HG03521 (cell line): ENCODE measurements at regions not wholly inside any gene's neighbourhood (a gene's known extent, or its start where the extent isn't known, plus 50 kb on each side); places are given as distances from the start of the nearest gene placed in this dataset.

ENCODE experiments used
- ATAC-seq: cut with Tn5 transposase; IDR thresholded peaks from one replicate; pipeline ENCODE4 v1.9.1; 2021; ENCODE audit warnings: mild to moderate bottlenecking, moderate library complexity; ENCODE audit not compliant: unreplicated experiment

DNA sequence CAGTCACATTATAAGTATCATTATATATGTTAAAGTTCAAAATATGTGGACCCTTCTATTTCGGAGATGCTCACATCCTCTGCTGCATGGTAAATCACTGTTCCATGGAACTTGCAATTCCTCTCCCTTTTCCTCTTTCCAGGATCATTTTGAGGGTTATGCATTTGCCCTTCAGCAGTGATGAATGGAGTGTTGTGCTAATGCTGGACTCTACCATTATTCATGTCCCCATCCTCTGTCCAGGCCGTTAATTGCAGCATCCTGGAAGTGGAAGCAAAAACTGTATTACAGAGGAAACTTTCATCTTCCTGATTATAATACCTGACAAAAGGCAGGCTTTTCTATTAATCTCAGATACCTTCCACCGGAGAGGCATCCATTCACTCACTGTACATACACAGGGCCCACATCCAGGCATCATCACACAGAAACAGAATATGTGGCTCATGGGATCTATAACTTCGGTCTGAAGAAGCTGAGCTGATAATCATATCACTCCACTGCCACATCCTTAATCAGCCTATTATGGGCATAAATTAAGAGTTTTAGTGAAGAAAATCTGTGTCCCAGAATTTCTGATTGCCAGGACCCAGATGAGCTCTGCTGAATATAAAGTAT is 65.0 kb upstream of the ACO1 start:
- no peak for ATAC-seq

DNA sequence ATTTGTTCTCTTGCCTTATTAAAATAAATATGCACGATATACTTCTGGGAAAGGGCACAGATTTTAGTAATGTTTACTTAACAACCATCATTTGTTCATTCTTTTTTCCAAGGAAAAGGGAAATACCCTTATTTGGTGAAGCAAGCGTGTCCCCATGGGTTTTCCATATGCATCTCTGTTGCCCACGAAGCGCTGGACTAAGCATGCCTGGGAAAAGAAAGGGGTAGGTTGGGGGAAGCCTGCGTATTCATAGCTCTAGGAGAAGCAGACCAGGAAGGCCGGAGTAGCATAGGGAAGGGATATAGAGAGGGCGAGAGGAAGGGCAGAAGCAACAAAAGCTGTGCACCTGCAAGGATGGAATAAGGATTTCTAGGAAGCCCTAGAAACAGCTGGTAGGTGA is 61.8 kb upstream of the ACO1 start:
- ATAC-seq, result no peak

- no peak for ATAC-seq
These were observed 58.3 kb upstream of the ACO1 start for GRCh38 chr9:32326146-32326545.

DNA sequence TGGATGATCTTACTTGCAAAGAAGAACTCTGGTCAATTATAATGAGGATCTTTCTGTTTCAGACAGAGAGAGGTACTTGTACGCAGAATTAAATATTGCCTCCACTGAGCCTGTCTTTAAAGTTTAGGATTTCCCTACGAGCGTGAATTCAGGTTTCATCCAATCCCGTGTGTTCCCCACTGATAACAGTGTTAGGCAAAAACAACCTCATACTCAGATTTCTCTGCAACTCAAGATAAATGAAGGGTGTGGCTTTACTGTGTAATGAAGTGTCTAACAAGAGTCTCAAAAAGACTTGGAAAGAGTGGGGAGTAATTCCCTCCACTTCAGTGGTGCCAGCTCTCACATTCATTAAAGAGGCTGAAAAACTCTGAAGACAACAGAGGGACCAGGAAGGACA is 53.2 kb upstream of the ACO1 start:
- ATAC-seq, result no peak

- ATAC-seq, result no peak
These were observed 50.3 kb upstream of the ACO1 start for GRCh38 chr9:32334112-32334511.
